K562 (cell line): ENCODE measurements at regions not wholly inside any gene's neighbourhood (a gene's known extent, or its start where the extent isn't known, plus 50 kb on each side); places are given as distances from the start of the nearest gene placed in this dataset.

ENCODE experiments used
- GTF2B ChIP-seq: IDR thresholded peaks from 2 replicates; pipeline ENCODE4 v1.6.1; 2011; ENCODE audit not compliant: insufficient read length; ENCODE audit errors: extremely low read depth
- HDAC8 ChIP-seq: fragments of 450-650 bp; IDR thresholded peaks from 2 replicates; pipeline ENCODE4 v1.6.1; 2016; ENCODE audit warnings: mild to moderate bottlenecking, missing genetic modification characterization, moderate library complexity, missing compliant biosample characterization
- HINFP ChIP-seq: fragments of 450-650 bp; conservative IDR thresholded peaks from 2 replicates; pipeline ENCODE4 v1.6.1; 2016; ENCODE audit warnings: missing genetic modification characterization, low read depth, mild to moderate bottlenecking, control low read depth, missing compliant biosample characterization
- HMGXB4 ChIP-seq: sonication (generic); formaldehyde crosslinking; IDR thresholded peaks from 2 replicates; pipeline ENCODE4 v1.8.1; 2023; ENCODE audit warnings: mild to moderate bottlenecking, missing genetic modification reagents
- PRDM10 ChIP-seq: fragments of 450-650 bp; IDR thresholded peaks from 2 replicates; pipeline ENCODE4 v1.6.1; 2018; ENCODE audit not compliant: partially characterized antibody
- PYGO2 ChIP-seq: fragments of 450-650 bp; IDR thresholded peaks from 2 replicates; pipeline ENCODE4 v1.6.1; 2016; ENCODE audit warnings: mild to moderate bottlenecking, missing genetic modification characterization, moderate library complexity, missing compliant biosample characterization
- ZBTB40 ChIP-seq, 2 experiments: fragments of 450-650 bp in 1 of 2; sonication (generic) in 1 of 2; formaldehyde crosslinking in 1 of 2; IDR thresholded peaks; 2 replicates each; pipeline versions ENCODE4 v1.7.1 to v1.9.0; 2016 to 2022; ENCODE audit warnings: inconsistent platforms in 1 of 2, mild to moderate bottlenecking in 1 of 2, missing genetic modification reagents in 1 of 2

GRCh38 chr6:91213229-91213901, 626.5 kb upstream of the MAP3K7 start (continued):
- TF ChIP-seq ZBTB40 (IDR thresholded peaks at IDR 0.05) = no peak
- no peak for TF ChIP-seq ZBTB40 (CRISPR knock-in tag; IDR thresholded peaks at IDR 0.05)
- TF ChIP-seq HINFP (tag) = no peak
- TF ChIP-seq HDAC8 (tag) = no peak
- no peak for TF ChIP-seq HMGXB4 (CRISPR knock-in tag)
- no peak for TF ChIP-seq GTF2B
- no peak for TF ChIP-seq PYGO2
- no peak for TF ChIP-seq PRDM10
